ENCODE measurements at regions not wholly inside any gene's neighbourhood (a gene's known extent, or its start where the extent isn't known, plus 50 kb on each side); places are given as distances from the start of the nearest gene placed in this dataset.

DNA sequence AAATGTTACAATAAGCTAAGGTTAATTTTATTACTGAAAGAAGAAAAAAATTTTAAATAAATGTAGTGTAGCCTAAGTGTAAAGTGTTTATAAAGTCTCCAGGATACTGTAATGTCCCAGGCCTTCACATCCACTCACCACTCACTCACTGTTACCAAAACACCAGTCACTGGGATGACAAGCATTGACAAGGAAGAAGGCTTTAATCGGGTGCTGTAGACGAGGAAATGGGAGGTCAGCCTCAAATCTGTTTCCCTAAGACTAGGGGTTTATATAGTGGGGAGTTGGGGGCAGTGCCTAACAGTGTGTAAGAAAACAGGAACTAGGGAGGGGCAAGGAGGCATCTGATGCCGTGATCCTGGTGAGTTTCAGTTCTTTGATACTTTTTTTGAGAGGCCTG lies 69.4 kb downstream of the CHRM3 start:
- TF ChIP-seq, protein P1, sequence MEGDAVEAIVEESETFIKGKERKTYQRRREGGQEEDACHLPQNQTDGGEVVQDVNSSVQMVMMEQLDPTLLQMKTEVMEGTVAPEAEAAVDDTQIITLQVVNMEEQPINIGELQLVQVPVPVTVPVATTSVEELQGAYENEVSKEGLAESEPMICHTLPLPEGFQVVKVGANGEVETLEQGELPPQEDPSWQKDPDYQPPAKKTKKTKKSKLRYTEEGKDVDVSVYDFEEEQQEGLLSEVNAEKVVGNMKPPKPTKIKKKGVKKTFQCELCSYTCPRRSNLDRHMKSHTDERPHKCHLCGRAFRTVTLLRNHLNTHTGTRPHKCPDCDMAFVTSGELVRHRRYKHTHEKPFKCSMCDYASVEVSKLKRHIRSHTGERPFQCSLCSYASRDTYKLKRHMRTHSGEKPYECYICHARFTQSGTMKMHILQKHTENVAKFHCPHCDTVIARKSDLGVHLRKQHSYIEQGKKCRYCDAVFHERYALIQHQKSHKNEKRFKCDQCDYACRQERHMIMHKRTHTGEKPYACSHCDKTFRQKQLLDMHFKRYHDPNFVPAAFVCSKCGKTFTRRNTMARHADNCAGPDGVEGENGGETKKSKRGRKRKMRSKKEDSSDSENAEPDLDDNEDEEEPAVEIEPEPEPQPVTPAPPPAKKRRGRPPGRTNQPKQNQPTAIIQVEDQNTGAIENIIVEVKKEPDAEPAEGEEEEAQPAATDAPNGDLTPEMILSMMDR (IDR thresholded peaks at IDR 0.05), result no peak
- TF ChIP-seq, protein P2, sequence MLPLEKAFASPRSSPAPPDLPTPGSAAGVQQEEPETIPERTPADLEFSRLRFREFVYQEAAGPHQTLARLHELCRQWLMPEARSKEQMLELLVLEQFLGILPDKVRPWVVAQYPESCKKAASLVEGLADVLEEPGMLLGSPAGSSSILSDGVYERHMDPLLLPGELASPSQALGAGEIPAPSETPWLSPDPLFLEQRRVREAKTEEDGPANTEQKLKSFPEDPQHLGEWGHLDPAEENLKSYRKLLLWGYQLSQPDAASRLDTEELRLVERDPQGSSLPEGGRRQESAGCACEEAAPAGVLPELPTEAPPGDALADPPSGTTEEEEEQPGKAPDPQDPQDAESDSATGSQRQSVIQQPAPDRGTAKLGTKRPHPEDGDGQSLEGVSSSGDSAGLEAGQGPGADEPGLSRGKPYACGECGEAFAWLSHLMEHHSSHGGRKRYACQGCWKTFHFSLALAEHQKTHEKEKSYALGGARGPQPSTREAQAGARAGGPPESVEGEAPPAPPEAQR (CRISPR knock-in tag; IDR thresholded peaks at IDR 0.05), result no peak
- no peak for TF ChIP-seq NFYB (CRISPR knock-in tag; conservative IDR thresholded peaks at IDR 0.05; ENCODE audit: low read depth)
- TF ChIP-seq, protein P3, sequence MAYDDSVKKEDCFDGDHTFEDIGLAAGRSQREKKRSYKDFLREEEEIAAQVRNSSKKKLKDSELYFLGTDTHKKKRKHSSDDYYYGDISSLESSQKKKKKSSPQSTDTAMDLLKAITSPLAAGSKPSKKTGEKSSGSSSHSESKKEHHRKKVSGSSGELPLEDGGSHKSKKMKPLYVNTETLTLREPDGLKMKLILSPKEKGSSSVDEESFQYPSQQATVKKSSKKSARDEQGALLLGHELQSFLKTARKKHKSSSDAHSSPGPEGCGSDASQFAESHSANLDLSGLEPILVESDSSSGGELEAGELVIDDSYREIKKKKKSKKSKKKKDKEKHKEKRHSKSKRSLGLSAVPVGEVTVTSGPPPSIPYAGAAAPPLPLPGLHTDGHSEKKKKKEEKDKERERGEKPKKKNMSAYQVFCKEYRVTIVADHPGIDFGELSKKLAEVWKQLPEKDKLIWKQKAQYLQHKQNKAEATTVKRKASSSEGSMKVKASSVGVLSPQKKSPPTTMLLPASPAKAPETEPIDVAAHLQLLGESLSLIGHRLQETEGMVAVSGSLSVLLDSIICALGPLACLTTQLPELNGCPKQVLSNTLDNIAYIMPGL (CRISPR knock-in tag; IDR thresholded peaks at IDR 0.05), result no peak
- no peak for TF ChIP-seq JUN (CRISPR knock-in tag; IDR thresholded peaks at IDR 0.05)
- TF ChIP-seq, protein P4, sequence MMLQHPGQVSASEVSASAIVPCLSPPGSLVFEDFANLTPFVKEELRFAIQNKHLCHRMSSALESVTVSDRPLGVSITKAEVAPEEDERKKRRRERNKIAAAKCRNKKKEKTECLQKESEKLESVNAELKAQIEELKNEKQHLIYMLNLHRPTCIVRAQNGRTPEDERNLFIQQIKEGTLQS (CRISPR knock-in tag; conservative IDR thresholded peaks at IDR 0.05), result no peak
- TF ChIP-seq, protein P5, sequence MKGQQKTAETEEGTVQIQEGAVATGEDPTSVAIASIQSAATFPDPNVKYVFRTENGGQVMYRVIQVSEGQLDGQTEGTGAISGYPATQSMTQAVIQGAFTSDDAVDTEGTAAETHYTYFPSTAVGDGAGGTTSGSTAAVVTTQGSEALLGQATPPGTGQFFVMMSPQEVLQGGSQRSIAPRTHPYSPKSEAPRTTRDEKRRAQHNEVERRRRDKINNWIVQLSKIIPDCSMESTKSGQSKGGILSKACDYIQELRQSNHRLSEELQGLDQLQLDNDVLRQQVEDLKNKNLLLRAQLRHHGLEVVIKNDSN (CRISPR knock-in tag; IDR thresholded peaks at IDR 0.05), result no peak
- no peak for TF ChIP-seq ETV6 (CRISPR knock-in tag; IDR thresholded peaks at IDR 0.05)

All from WTC11 (cell line).